ENCODE measurements at regions not wholly inside any gene's neighbourhood (a gene's known extent, or its start where the extent isn't known, plus 50 kb on each side); places are given as distances from the start of the nearest gene placed in this dataset.

GRCh38 chr1:81409262-81409661 lies 391.5 kb upstream of the ADGRL2 start:
- no peaks in the 10 kb centered on the region for H3K4me1 Mint-ChIP-seq (ENCODE audit: low read depth)
- H3K9me3 Mint-ChIP-seq, result no peaks in the 10 kb centered on the region

GRCh38 chr1:81408419-81408818 lies 392.3 kb upstream of the ADGRL2 start:
- no peaks in the 10 kb centered on the region for H3K36me3 Mint-ChIP-seq (ENCODE audit: low read depth)

More at GRCh38 chr1:81409262-81409661, 391.5 kb upstream of the ADGRL2 start:
- Mint-ChIP-seq H3K27ac (no peak overlapping the region), H3K4me3 (no peak overlapping the region), H3K36me3 (ENCODE audit: low read depth) (no peaks in the 10 kb centered on the region), H3K27me3 (ENCODE audit: low read depth) (no peaks in the 10 kb centered on the region)

GRCh38 chr1:81407000-81407821 lies 393.5 kb upstream of the ADGRL2 start:
- no peaks in the 10 kb centered on the region for H3K4me1 Mint-ChIP-seq (ENCODE audit: low read depth)
- H3K27ac Mint-ChIP-seq, result no peak overlapping the region
- no peaks in the 10 kb centered on the region for H3K36me3 Mint-ChIP-seq (ENCODE audit: low read depth)
- H3K9me3 Mint-ChIP-seq, result no peaks in the 10 kb centered on the region
- no peak overlapping the region for H3K4me3 Mint-ChIP-seq
- H3K27me3 Mint-ChIP-seq (ENCODE audit: low read depth), result no peaks in the 10 kb centered on the region

More at GRCh38 chr1:81408419-81408818, 392.3 kb upstream of the ADGRL2 start:
- H3K9me3 Mint-ChIP-seq, result no peaks in the 10 kb centered on the region
- no peak overlapping the region for H3K27ac Mint-ChIP-seq
- H3K4me1 Mint-ChIP-seq (ENCODE audit: low read depth), result no peaks in the 10 kb centered on the region
- H3K4me3 Mint-ChIP-seq, result no peak overlapping the region
- H3K27me3 Mint-ChIP-seq (ENCODE audit: low read depth), result no peaks in the 10 kb centered on the region

- H3K36me3 Mint-ChIP-seq (ENCODE audit: low read depth), result no peaks in the 10 kb centered on the region
- H3K4me1 Mint-ChIP-seq (ENCODE audit: low read depth), result no peaks in the 10 kb centered on the region
- H3K4me3 Mint-ChIP-seq, result no peak overlapping the region
- no peak overlapping the region for H3K27ac Mint-ChIP-seq
- H3K27me3 Mint-ChIP-seq (ENCODE audit: low read depth), result no peaks in the 10 kb centered on the region
- H3K9me3 Mint-ChIP-seq, result no peaks in the 10 kb centered on the region
Observed at GRCh38 chr1:81406292-81406999, 394.3 kb upstream of the ADGRL2 start.

DNA sequence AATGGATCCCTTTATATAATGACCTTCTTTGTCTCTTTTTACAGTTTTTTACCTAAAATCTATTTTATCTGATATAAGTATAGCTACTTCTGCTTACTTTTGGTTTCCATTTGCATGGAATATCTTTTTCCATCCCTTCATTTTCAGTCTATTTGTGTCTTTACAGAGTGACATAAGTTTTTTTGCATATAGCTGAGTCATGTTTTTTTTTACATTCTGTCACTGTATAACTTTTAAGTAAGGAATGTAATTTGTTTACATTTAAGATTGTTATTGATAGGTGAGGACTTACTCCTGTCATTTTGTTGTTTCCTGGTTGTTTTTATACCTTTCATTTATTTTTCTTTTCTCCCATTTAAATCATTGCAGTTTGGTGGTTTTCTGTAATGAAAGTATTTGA lies 402.7 kb upstream of the ADGRL2 start:
- no peaks in the 10 kb centered on the region for H3K36me3 Mint-ChIP-seq (ENCODE audit: low read depth)
- H3K4me3 Mint-ChIP-seq, result no peak overlapping the region
- no peak overlapping the region for H3K27ac Mint-ChIP-seq
- no peaks in the 10 kb centered on the region for H3K4me1 Mint-ChIP-seq (ENCODE audit: low read depth)
- no peaks in the 10 kb centered on the region for H3K27me3 Mint-ChIP-seq (ENCODE audit: low read depth)
- peaks cover 12% of the 10 kb centered on the region for H3K9me3 Mint-ChIP-seq

GRCh38 chr1:81392526-81393226 lies 408.1 kb upstream of the ADGRL2 start:
- Mint-ChIP-seq H3K27ac (no peak overlapping the region), H3K36me3 (ENCODE audit: low read depth) (no peaks in the 10 kb centered on the region), H3K9me3 (peaks cover 8% of the 10 kb centered on the region), H3K4me1 (ENCODE audit: low read depth) (no peaks in the 10 kb centered on the region), H3K4me3 (no peak overlapping the region), H3K27me3 (ENCODE audit: low read depth) (no peaks in the 10 kb centered on the region)

GRCh38 chr1:81391125-81391828 lies 409.5 kb upstream of the ADGRL2 start:
- Mint-ChIP-seq H3K27me3 (ENCODE audit: low read depth) (no peaks in the 10 kb centered on the region), H3K27ac (no peak overlapping the region), H3K4me3 (no peak overlapping the region), H3K4me1 (ENCODE audit: low read depth) (no peaks in the 10 kb centered on the region), H3K36me3 (ENCODE audit: low read depth) (no peaks in the 10 kb centered on the region), H3K9me3 (peaks cover 8% of the 10 kb centered on the region)

DNA sequence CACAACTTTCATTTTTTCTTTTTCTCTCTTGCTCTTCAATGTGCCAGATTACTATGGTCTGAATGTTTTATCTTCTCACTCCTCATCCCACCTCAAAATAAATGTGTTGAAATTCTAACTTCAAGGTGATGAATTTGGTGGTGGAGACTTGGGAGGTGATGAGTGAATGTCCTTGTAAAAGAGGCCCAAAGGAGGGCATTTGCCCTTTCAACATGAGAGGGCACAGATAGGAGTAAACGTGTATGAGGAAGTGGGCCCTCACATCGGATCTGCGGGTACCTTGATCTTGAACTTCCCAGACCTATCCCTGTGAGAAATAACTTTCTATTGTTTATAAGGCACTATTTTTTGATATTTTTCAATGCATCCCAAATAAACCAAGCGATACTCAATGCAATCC lies 412.3 kb upstream of the ADGRL2 start:
- Mint-ChIP-seq H3K27ac (no peak overlapping the region), H3K36me3 (ENCODE audit: low read depth) (no peaks in the 10 kb centered on the region), H3K4me1 (ENCODE audit: low read depth) (no peaks in the 10 kb centered on the region), H3K4me3 (no peak overlapping the region), H3K9me3 (peaks cover 8% of the 10 kb centered on the region), H3K27me3 (ENCODE audit: low read depth) (no peaks in the 10 kb centered on the region)

GRCh38 chr1:81387446-81387845 lies 413.3 kb upstream of the ADGRL2 start:
- peaks cover 8% of the 10 kb centered on the region for H3K9me3 Mint-ChIP-seq
- no peaks in the 10 kb centered on the region for H3K27me3 Mint-ChIP-seq (ENCODE audit: low read depth)
- no peak overlapping the region for H3K27ac Mint-ChIP-seq
- H3K4me3 Mint-ChIP-seq, result no peak overlapping the region
- no peaks in the 10 kb centered on the region for H3K4me1 Mint-ChIP-seq (ENCODE audit: low read depth)
- no peaks in the 10 kb centered on the region for H3K36me3 Mint-ChIP-seq (ENCODE audit: low read depth)

DNA sequence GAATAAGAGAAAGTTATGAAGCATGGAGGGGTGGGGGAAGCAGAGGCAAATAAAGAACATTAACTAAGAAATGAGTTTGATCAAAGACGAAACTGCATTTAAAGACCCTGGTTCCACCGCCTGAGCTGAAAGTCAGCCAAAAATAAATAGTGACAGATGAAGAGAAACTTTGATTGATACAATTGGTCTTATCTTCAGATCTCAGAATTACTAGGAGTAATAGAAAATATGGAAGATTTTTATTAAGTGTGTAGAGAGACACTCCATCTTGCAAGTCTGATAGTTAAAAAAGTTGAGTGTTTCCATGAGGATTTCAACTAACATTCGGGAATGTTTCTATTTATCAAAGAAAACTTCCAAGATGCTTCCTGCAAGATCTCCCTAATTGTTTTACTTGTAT lies 418.2 kb upstream of the ADGRL2 start:
- H3K27ac Mint-ChIP-seq, result no peak overlapping the region
- no peaks in the 10 kb centered on the region for H3K27me3 Mint-ChIP-seq (ENCODE audit: low read depth)
- no peaks in the 10 kb centered on the region for H3K36me3 Mint-ChIP-seq (ENCODE audit: low read depth)
- no peaks in the 10 kb centered on the region for H3K9me3 Mint-ChIP-seq
- no peak overlapping the region for H3K4me3 Mint-ChIP-seq
- H3K4me1 Mint-ChIP-seq (ENCODE audit: low read depth), result no peaks in the 10 kb centered on the region

DNA sequence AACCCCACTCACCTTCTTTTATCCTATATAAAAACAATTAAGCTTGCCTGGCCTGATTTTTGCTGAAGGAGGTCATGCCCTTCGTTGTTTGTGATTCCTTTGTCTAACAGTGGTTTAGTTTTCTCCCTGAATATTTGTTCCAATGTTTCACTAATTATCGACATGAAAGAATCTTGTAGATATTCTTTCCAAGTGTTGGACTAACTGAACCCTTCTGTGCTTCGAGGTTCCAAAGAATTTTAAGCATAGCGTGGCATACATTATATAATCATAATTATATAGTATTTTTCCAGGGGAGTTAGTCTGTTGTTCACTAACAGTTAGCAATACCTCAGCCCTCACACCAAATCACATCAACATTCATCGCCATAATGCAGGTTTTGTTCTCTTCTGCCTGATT lies 418.9 kb upstream of the ADGRL2 start:
- Mint-ChIP-seq H3K27me3 (ENCODE audit: low read depth) (no peaks in the 10 kb centered on the region), H3K36me3 (ENCODE audit: low read depth) (no peaks in the 10 kb centered on the region)

DNA sequence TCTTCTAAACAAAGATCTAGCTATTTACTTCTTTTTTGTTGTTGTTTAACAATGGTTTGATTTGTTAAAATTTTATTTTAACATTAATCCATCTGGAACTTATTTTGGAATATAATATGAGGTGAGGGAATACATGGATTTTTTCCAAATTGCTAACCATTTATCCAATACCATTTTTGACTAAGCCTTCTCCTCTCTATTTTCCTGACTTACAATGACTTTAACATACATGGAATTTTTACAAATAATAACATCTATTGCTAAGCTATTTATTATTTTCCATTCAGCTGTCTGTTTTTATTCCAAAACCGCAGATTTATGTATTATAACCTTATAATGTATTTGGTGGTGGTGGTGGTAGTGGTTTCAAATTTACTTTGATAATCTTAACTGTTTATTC lies 420.3 kb upstream of the ADGRL2 start:
- H3K36me3 Mint-ChIP-seq (ENCODE audit: low read depth), result no peaks in the 10 kb centered on the region
- H3K27ac Mint-ChIP-seq, result no peak overlapping the region
- H3K4me1 Mint-ChIP-seq (ENCODE audit: low read depth), result no peaks in the 10 kb centered on the region
- H3K27me3 Mint-ChIP-seq (ENCODE audit: low read depth), result no peaks in the 10 kb centered on the region
- no peak overlapping the region for H3K4me3 Mint-ChIP-seq
- no peaks in the 10 kb centered on the region for H3K9me3 Mint-ChIP-seq

More for the DNA sequence above, 418.9 kb upstream of the ADGRL2 start:
- no peaks in the 10 kb centered on the region for H3K4me1 Mint-ChIP-seq (ENCODE audit: low read depth)
- no peak overlapping the region for H3K4me3 Mint-ChIP-seq
- no peak overlapping the region for H3K27ac Mint-ChIP-seq
- H3K9me3 Mint-ChIP-seq, result no peaks in the 10 kb centered on the region

- Mint-ChIP-seq H3K4me3 (no peak overlapping the region), H3K27me3 (ENCODE audit: low read depth) (no peaks in the 10 kb centered on the region), H3K9me3 (no peaks in the 10 kb centered on the region), H3K36me3 (ENCODE audit: low read depth) (no peaks in the 10 kb centered on the region), H3K27ac (no peak overlapping the region), H3K4me1 (ENCODE audit: low read depth) (no peaks in the 10 kb centered on the region)
Observed at GRCh38 chr1:81379430-81379829, 421.3 kb upstream of the ADGRL2 start.

DNA sequence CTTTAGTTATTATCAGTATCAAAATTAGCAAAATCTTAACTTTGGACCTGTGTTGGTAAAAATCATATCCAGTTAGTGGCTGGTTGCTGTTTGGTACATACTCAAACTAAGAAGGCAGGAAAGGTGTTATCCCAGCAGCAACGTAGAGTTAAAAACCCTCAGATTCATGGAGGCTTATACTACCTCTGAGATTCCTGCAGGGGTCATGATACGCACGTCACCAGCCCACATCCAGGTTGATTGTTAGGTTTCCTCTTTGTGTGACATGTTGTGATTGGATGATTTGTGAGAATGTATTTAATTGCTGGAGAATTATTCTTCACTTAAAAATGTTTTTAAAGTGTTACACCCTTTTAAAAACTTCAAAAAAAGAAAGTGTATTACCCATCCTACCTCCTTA lies 423.3 kb upstream of the ADGRL2 start:
- H3K4me3 Mint-ChIP-seq, result no peak overlapping the region
- H3K27ac Mint-ChIP-seq, result no peak overlapping the region
- no peaks in the 10 kb centered on the region for H3K36me3 Mint-ChIP-seq (ENCODE audit: low read depth)
- H3K9me3 Mint-ChIP-seq, result no peaks in the 10 kb centered on the region
- H3K27me3 Mint-ChIP-seq (ENCODE audit: low read depth), result no peaks in the 10 kb centered on the region
- no peaks in the 10 kb centered on the region for H3K4me1 Mint-ChIP-seq (ENCODE audit: low read depth)

All from T-helper 1 cell treated with Interleukin-12 subunit alpha and Interleukin-12 subunit beta and Interleukin-4 antibody, amounts not matched to agents 30 μg/mL and 1 μg/mL, for 36 hours (primary cell).